MCF 10A (cell line): ENCODE measurements at regions not wholly inside any gene's neighbourhood (a gene's known extent, or its start where the extent isn't known, plus 50 kb on each side); places are given as distances from the start of the nearest gene placed in this dataset.

Experiments
- BruUV-seq: library from RNA; stranded (reverse); fragments of 400-500 nt; replicated peaks from 2 replicates; lab custom pipeline; 2021; lab: Mats Ljungman, UMichigan
- CTCF ChIA-PET: fragments of 300-600 bp; sonication (Branson Sonifier 250); formaldehyde crosslinking; extraction: SDS; loops from one replicate; lab custom pipeline; 2021; ENCODE audit warnings: antibody characterized with exemption, inconsistent platforms; lab: Yijun Ruan, JAX
- POLR2A ChIA-PET: fragments of 300-600, 350-650 bp; sonication (Branson Sonifier 250); formaldehyde crosslinking; extraction: SDS; loops from one replicate; lab custom pipeline; 2020; ENCODE audit warnings: antibody characterized with exemption, inconsistent platforms; lab: Yijun Ruan, JAX
- DNase-seq: peaks from one replicate; pipeline ENCODE4 v3.0.0-alpha.2; 2018; ENCODE audit not compliant: unreplicated experiment
- H3K27ac Mint-ChIP-seq: one replicate; pipeline ENCODE4 v1.8.0; 2022; ENCODE audit warnings: mild to moderate bottlenecking, low read depth, mixed read lengths; ENCODE audit not compliant: unreplicated experiment
- H3K27me3 Mint-ChIP-seq: one replicate; pipeline ENCODE4 v1.8.0; 2022; ENCODE audit warnings: mixed read lengths; ENCODE audit not compliant: insufficient read depth, unreplicated experiment
- H3K36me3 Mint-ChIP-seq: one replicate; pipeline ENCODE4 v1.8.0; 2022; ENCODE audit warnings: mild to moderate bottlenecking, moderate library complexity, mixed read lengths; ENCODE audit not compliant: insufficient read depth, unreplicated experiment
- H3K4me1 Mint-ChIP-seq: one replicate; pipeline ENCODE4 v1.8.0; 2022; ENCODE audit warnings: mixed read lengths; ENCODE audit not compliant: insufficient read depth, unreplicated experiment
- H3K4me3 Mint-ChIP-seq: one replicate; pipeline ENCODE4 v1.8.0; 2022; ENCODE audit warnings: mild to moderate bottlenecking, moderate library complexity, mixed read lengths; ENCODE audit not compliant: unreplicated experiment
- H3K9me3 Mint-ChIP-seq: one replicate; pipeline ENCODE4 v1.8.0; 2022; ENCODE audit warnings: mixed read lengths; ENCODE audit not compliant: unreplicated experiment
- intact Hi-C: fragments of 100-400 bp; cut with micrococcal nuclease; formaldehyde crosslinking; loops from 2 replicates; pipeline ENCODE4 v1.14.1; 2022
- TF ChIP-seq, protein P1 (sequence below): fragments of 200-600 bp; IDR thresholded peaks from one replicate; pipeline ENCODE4 v1.8.0; 2022; ENCODE audit warnings: antibody characterized with exemption, mild to moderate bottlenecking; ENCODE audit not compliant: unreplicated experiment

DNA sequence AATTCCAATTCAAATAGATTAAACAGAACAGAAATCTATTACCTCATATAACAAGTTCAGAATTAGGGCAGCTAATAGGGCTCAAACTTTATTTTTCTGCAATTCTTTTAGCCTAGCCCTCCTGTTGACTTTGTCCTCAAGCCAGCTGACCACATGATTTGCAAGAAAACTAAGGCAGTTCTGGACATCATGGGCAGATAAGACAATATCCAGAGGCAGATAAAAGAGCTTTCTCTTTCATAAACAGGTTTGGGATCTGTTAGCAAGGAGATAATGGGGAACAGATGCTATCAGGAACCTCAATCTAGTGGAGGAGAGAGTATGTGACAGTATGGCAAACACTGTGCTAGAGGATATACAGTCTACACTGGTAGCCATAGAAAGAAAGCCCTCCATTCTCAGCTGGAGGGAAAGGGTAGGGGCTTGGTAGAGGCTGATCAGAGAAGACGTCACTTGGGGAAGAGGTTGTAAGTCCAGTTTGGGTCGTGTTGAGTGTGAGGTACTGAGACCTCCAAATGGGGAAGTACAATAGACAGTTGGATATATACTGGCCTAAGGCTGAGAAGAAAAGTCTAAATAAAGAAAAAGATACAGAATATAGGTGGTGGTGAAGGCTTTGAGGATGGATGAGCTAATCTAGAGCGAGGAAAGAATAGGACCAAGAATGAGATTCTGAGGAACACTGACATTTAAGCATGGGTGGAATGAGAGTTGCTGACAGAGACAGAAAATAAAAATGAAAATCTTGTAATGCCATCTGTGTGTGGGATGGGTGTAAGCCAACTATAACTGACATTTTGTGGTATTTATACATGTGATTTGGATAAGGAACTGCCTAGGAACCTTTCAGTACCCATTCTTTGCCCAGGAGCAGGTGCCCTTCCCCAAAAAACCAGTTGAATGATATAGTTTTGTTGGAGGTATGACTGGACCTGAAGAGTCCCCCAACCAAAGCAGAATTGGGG is 67.4 kb downstream of the CYB561 start:
- no TSS peak for BruUV-seq
- POLR2A ChIA-PET: interaction anchor here (0.6 to 1.0 kb wide), 2 partner anchors 12 to 88 kb away, joined by 3 read pairs; no protein-coding TSS in a partner anchor
- intact Hi-C loops: no loop called here
- no peak overlapping the region for H3K27ac Mint-ChIP-seq
- H3K36me3 Mint-ChIP-seq: peaks cover 31% of the 10 kb centered on the region
- H3K9me3 Mint-ChIP-seq: no peaks in the 10 kb centered on the region
- TF ChIP-seq, protein P1, sequence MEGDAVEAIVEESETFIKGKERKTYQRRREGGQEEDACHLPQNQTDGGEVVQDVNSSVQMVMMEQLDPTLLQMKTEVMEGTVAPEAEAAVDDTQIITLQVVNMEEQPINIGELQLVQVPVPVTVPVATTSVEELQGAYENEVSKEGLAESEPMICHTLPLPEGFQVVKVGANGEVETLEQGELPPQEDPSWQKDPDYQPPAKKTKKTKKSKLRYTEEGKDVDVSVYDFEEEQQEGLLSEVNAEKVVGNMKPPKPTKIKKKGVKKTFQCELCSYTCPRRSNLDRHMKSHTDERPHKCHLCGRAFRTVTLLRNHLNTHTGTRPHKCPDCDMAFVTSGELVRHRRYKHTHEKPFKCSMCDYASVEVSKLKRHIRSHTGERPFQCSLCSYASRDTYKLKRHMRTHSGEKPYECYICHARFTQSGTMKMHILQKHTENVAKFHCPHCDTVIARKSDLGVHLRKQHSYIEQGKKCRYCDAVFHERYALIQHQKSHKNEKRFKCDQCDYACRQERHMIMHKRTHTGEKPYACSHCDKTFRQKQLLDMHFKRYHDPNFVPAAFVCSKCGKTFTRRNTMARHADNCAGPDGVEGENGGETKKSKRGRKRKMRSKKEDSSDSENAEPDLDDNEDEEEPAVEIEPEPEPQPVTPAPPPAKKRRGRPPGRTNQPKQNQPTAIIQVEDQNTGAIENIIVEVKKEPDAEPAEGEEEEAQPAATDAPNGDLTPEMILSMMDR: no peak
- H3K27me3 Mint-ChIP-seq: no peaks in the 10 kb centered on the region
- H3K4me3 Mint-ChIP-seq: no peak overlapping the region
- CTCF ChIA-PET: interaction anchor here (0.6 to 0.7 kb wide), 4 partner anchors 12 to 282 kb away, joined by 3 to 4 read pairs (median 4); no protein-coding TSS in a partner anchor
- peaks cover 18% of the 10 kb centered on the region for H3K4me1 Mint-ChIP-seq
- no peak for DNase-seq

DNA sequence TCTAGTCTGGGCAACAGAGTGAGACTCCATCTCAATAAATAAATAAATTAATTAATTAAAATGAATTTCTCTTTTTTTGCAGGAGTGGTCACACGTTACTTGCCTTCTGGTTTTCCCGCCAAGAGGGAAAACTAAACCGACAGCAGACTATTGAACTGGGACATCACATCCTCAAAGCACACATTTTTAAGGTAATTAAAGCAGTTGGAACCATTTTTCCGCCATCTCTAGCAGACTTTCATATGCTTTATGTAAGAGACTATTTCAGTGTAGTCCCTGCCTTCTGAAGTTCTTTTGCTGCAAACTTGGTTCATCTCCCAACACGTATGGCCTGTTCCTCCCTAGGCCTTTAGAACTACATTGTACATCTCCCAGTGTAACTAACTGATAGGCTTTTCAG is 66.5 kb downstream of the CYB561 start:
- Mint-ChIP-seq H3K27ac (no peak overlapping the region), H3K9me3 (no peaks in the 10 kb centered on the region), H3K4me3 (no peak overlapping the region), H3K4me1 (peaks cover 18% of the 10 kb centered on the region), H3K36me3 (peaks cover 31% of the 10 kb centered on the region), H3K27me3 (no peaks in the 10 kb centered on the region)
- no peak for DNase-seq
- no TSS peak for BruUV-seq
- POLR2A ChIA-PET: no interaction called here
- CTCF ChIA-PET: interaction anchor here (0.6 kb wide), 2 partner anchors 13 to 283 kb away, joined by 3 to 4 read pairs; no protein-coding TSS in a partner anchor
- TF ChIP-seq, protein P1: no peak
- intact Hi-C loops: no loop called here

DNA sequence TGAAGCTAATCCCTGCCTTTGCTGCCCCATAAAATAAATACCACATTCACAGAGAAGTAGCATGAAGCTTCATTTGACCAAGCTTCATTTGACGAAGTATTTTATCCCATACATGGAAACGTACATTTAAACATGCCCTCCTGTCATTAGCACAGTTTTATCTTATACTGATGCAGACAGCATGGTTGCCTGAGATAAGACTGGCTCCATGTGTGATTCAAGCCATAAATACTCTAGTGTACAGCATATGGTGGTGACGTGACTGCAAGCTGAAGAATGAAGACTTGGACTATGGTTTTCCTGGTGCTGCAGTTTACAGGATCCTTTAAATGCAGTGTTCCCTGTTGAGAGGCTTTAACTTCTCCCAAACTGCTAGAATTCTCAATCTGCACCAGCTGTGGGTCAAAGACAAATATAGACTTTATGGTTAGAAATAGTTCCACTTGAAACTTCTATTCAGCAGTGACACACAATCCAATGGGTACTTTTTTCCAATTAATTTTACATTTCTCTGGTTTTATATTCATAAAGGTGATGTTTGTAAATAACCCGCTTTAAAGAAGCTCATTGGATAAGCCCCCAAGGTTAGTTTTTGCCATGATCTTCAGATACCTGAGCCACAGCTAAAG is 64.9 kb downstream of the CYB561 start:
- ChIA-PET CTCF (interaction anchor here (0.6 to 1.1 kb wide), 3 partner anchors 23 to 1008 kb away, joined by 3 read pairs; no protein-coding TSS in a partner anchor), POLR2A (interaction anchor here (0.6 to 0.7 kb wide), 2 partner anchors 186 to 994 kb away, joined by 3 read pairs; no protein-coding TSS in a partner anchor)
- H3K4me1 Mint-ChIP-seq: peaks cover 18% of the 10 kb centered on the region
- no peak for DNase-seq
- no peaks in the 10 kb centered on the region for H3K27me3 Mint-ChIP-seq
- intact Hi-C loops: no loop called here
- H3K4me3 Mint-ChIP-seq: no peak overlapping the region
- no TSS peak for BruUV-seq
- no peak overlapping the region for H3K27ac Mint-ChIP-seq
- H3K9me3 Mint-ChIP-seq: no peaks in the 10 kb centered on the region
- TF ChIP-seq, protein P1: no peak
- H3K36me3 Mint-ChIP-seq: peaks cover 25% of the 10 kb centered on the region

DNA sequence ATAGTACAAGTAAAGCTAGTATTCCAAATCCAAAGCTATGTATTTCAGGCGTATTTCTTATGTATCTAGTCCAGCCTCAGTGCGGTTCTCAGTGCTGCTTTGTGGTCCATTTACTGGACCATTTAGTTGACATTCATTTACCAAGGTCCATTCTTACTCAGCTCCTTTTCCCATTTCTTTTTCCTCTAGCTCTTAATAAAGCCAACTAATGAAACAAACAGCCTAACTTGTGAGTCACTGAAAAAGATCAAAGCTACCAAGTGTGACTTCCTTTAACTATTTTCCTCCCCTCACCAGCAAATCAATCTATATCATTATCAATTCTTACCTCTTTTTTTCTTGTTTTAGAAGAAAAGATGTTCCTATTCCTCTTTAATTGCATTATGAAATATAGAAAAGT is 64.0 kb downstream of the CYB561 start:
- no peaks in the 10 kb centered on the region for H3K27me3 Mint-ChIP-seq
- ChIA-PET POLR2A (no interaction called here), CTCF (interaction anchor here (0.6 to 1.0 kb wide), 3 partner anchors 22 to 388 kb away, joined by 3 read pairs; no protein-coding TSS in a partner anchor)
- H3K4me1 Mint-ChIP-seq: peaks cover 18% of the 10 kb centered on the region
- no peaks in the 10 kb centered on the region for H3K9me3 Mint-ChIP-seq
- peaks cover 17% of the 10 kb centered on the region for H3K36me3 Mint-ChIP-seq
- no peak overlapping the region for H3K27ac Mint-ChIP-seq
- intact Hi-C loops: no loop called here
- no TSS peak for BruUV-seq
- no peak for DNase-seq
- TF ChIP-seq, protein P1: no peak
- H3K4me3 Mint-ChIP-seq: no peak overlapping the region
